Mesenteric fat pad (tissue), 1 donor: ENCODE measurements at regions not wholly inside any gene's neighbourhood (a gene's known extent, or its start where the extent isn't known, plus 50 kb on each side); places are given as distances from the start of the nearest gene placed in this dataset.

ENCODE experiments used
- DNase-seq: peaks from one replicate; pipeline ENCODE4 v3.0.0-alpha.2; 2020; ENCODE audit warnings: low spot score
- donor health status: DM: yes; HTN: yes; CAD: no.

GRCh38 chr15:31486906-31487695 lies 160.5 kb downstream of the KLF13 start:
- DNase-seq = no peak

GRCh38 chr15:31487811-31488436 lies 161.3 kb downstream of the KLF13 start:
- no peak for DNase-seq

GRCh38 chr15:31488437-31489204 lies 162.0 kb downstream of the KLF13 start:
- DNase-seq = no peak

- no peak for DNase-seq
Observed at GRCh38 chr15:31489281-31489680, 162.6 kb downstream of the KLF13 start.

- DNase-seq = no peak
Observed at GRCh38 chr15:31489801-31490646, 163.4 kb downstream of the KLF13 start.

- DNase-seq = no peak
Observed at GRCh38 chr15:31494786-31495185, 168.2 kb downstream of the KLF13 start.

- no peak for DNase-seq
Observed at GRCh38 chr15:31495281-31495680, 168.6 kb downstream of the KLF13 start.

GRCh38 chr15:31497838-31498237 lies 171.2 kb downstream of the KLF13 start:
- no peak for DNase-seq

GRCh38 chr15:31498329-31498728 lies 171.7 kb downstream of the KLF13 start:
- DNase-seq = no peak

- no peak for DNase-seq
Observed at GRCh38 chr15:31498756-31499155, 172.1 kb downstream of the KLF13 start.

- DNase-seq = no peak
Observed at GRCh38 chr15:31499236-31499952, 172.8 kb downstream of the KLF13 start.

GRCh38 chr15:31499953-31500765 lies 173.5 kb downstream of the KLF13 start:
- DNase-seq = no peak

GRCh38 chr15:31500766-31501449 lies 174.3 kb downstream of the KLF13 start:
- no peak for DNase-seq

- DNase-seq = no peak
Observed at GRCh38 chr15:31501536-31502157, 175.0 kb downstream of the KLF13 start.

- no peak for DNase-seq
Observed at GRCh38 chr15:31502541-31503229, 176.1 kb downstream of the KLF13 start.

GRCh38 chr15:31503256-31503655 lies 176.6 kb downstream of the KLF13 start:
- no peak for DNase-seq

- no peak for DNase-seq
Observed at GRCh38 chr15:31503758-31504461, 177.3 kb downstream of the KLF13 start.
